Mesendoderm (in vitro differentiated cells): ENCODE measurements at regions not wholly inside any gene's neighbourhood (a gene's known extent, or its start where the extent isn't known, plus 50 kb on each side); places are given as distances from the start of the nearest gene placed in this dataset.

Source experiments
- DNase-seq: peaks from one replicate; pipeline ENCODE4 v3.0.0; 2013
- H2AK5ac ChIP-seq: 2 replicates; pipeline ENCODE4 v1.6.1; 2013; ENCODE audit warnings: low read length, inconsistent platforms
- H2BK120ac ChIP-seq: 2 replicates; pipeline ENCODE4 v1.6.1; 2013; ENCODE audit warnings: low read depth, mild to moderate bottlenecking, low read length, moderate library complexity, mixed read lengths
- H2BK15ac ChIP-seq: replicated peaks from 2 replicates; pipeline ENCODE4 v1.6.1; 2013; ENCODE audit warnings: low read depth, mild to moderate bottlenecking, moderate library complexity
- H2BK5ac ChIP-seq: 2 replicates; pipeline ENCODE4 v1.6.1; 2013; ENCODE audit warnings: low read length, inconsistent platforms
- H3K18ac ChIP-seq: 2 replicates; pipeline ENCODE4 v1.6.1; 2013; ENCODE audit warnings: mild to moderate bottlenecking, low read length, mixed read lengths
- H3K23ac ChIP-seq: one replicate; pipeline ENCODE4 v1.6.1; 2013; ENCODE audit warnings: low read length
- H3K27ac ChIP-seq: 2 replicates; pipeline ENCODE4 v1.5.1; 2013; ENCODE audit warnings: low read depth, mild to moderate bottlenecking, inconsistent platforms, low read length, moderate library complexity
- H3K27me3 ChIP-seq: 2 replicates; pipeline ENCODE4 v1.6.1; 2013; ENCODE audit warnings: low read length, control low read depth, mild to moderate bottlenecking, inconsistent platforms; ENCODE audit not compliant: insufficient read depth, poor library complexity
- H3K36me3 ChIP-seq: 2 replicates; pipeline ENCODE4 v1.6.1; 2013; ENCODE audit warnings: low read length, inconsistent platforms; ENCODE audit not compliant: control insufficient read depth, insufficient read depth
- H3K4ac ChIP-seq: one replicate; pipeline ENCODE4 v1.6.1; 2013; ENCODE audit warnings: low read depth, mild to moderate bottlenecking, low read length, moderate library complexity
- H3K4me1 ChIP-seq: 2 replicates; pipeline ENCODE4 v1.6.1; 2013; ENCODE audit warnings: low read depth, low read length, inconsistent platforms; ENCODE audit not compliant: control insufficient read depth
- H3K4me2 ChIP-seq: 2 replicates; pipeline ENCODE4 v1.6.1; 2013; ENCODE audit warnings: low read length
- H3K4me3 ChIP-seq: 2 replicates; pipeline ENCODE4 v1.5.1; 2013; ENCODE audit warnings: mild to moderate bottlenecking, low read length
- H3K56ac ChIP-seq: one replicate; pipeline ENCODE4 v1.6.1; 2013; ENCODE audit warnings: low read length
- H3K79me1 ChIP-seq: 2 replicates; pipeline ENCODE4 v1.6.1; 2013; ENCODE audit warnings: low read length, inconsistent platforms
- H3K79me2 ChIP-seq: 2 replicates; pipeline ENCODE4 v1.6.1; 2013; ENCODE audit warnings: mild to moderate bottlenecking, low read length; ENCODE audit not compliant: control insufficient read depth, insufficient read depth
- H3K9ac ChIP-seq: 2 replicates; pipeline ENCODE4 v1.6.1; 2013; ENCODE audit warnings: low read length, inconsistent platforms
- H4K5ac ChIP-seq: one replicate; pipeline ENCODE4 v1.6.1; 2013; ENCODE audit warnings: low read length
- H4K8ac ChIP-seq: one replicate; pipeline ENCODE4 v1.6.1; 2013; ENCODE audit warnings: low read depth, mild to moderate bottlenecking, control low read depth, low read length, moderate library complexity
- WGBS: extraction: QIAGEN DNeasy Blood & Tissue Kit; methylation state at CpG from one replicate; pipeline ENCODE4 v1.1.7; 2013; ENCODE audit warnings: low lambda C conversion rate, missing lambda C conversion rate; ENCODE audit not compliant: insufficient coverage; ENCODE audit errors: extremely low coverage; 5-methylcytosine and 5-hydroxymethylcytosine counted together

- no peak overlapping the region for H3K56ac ChIP-seq
- H3K9ac ChIP-seq: no peak overlapping the region
- H2BK5ac ChIP-seq: no peak overlapping the region
- no peak overlapping the region for H3K4me3 ChIP-seq
- H3K23ac ChIP-seq: no peak overlapping the region
- H3K79me1 ChIP-seq: no peaks in the 10 kb centered on the region
- no peaks in the 10 kb centered on the region for H3K36me3 ChIP-seq
- no peak overlapping the region for H4K5ac ChIP-seq
- no peak overlapping the region for H3K4ac ChIP-seq
- H3K27ac ChIP-seq: no peak overlapping the region
- no peak overlapping the region for H2AK5ac ChIP-seq
- no peak overlapping the region for H2BK15ac ChIP-seq
- no peak overlapping the region for H2BK120ac ChIP-seq
- no peak overlapping the region for H4K8ac ChIP-seq
- no peak overlapping the region for H3K4me2 ChIP-seq
- no peak for DNase-seq
- H3K27me3 ChIP-seq: no peaks in the 10 kb centered on the region
- H3K4me1 ChIP-seq: no peaks in the 10 kb centered on the region
- WGBS: no CpG with 5 or more reads among the region's 1 CpG
- no peak overlapping the region for H3K18ac ChIP-seq
- no peaks in the 10 kb centered on the region for H3K79me2 ChIP-seq
These were observed 105.8 kb upstream of the NOX3 start for GRCh38 chr6:155561257-155561965.

DNA sequence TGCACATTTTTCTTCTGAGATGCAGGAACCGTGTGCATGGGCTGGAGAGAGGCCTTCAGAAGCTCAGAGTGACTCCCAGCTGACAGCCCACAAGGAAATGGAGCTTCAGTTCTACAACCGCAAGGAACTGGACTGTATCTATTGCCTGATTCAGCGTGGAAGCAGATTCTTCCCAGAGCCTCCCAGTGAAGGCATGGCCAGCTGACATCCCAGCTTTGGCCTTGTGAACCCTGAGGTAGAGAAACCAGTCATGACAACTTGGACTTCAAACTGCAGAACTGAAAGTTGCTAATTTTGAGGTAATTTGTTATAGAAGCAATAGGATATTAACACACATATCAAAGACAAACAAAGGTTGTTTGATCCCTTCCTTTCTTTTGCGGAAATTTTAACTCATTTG, 94.3 kb upstream of the NOX3 start:
- no peak overlapping the region for H4K8ac ChIP-seq
- H3K56ac ChIP-seq: no peak overlapping the region
- no peak overlapping the region for H2BK5ac ChIP-seq
- no peak overlapping the region for H3K4me3 ChIP-seq
- no peaks in the 10 kb centered on the region for H3K4me1 ChIP-seq
- H3K27me3 ChIP-seq: no peaks in the 10 kb centered on the region
- H3K27ac ChIP-seq: no peak overlapping the region
- H2BK120ac ChIP-seq: no peak overlapping the region
- no peaks in the 10 kb centered on the region for H3K79me2 ChIP-seq
- H3K4ac ChIP-seq: no peak overlapping the region
- DNase-seq: no peak
- no peak overlapping the region for H3K9ac ChIP-seq
- no peak overlapping the region for H3K23ac ChIP-seq
- no peaks in the 10 kb centered on the region for H3K79me1 ChIP-seq
- H3K18ac ChIP-seq: no peak overlapping the region
- H2BK15ac ChIP-seq: no peak overlapping the region
- no peak overlapping the region for H2AK5ac ChIP-seq
- H3K4me2 ChIP-seq: no peak overlapping the region
- no peak overlapping the region for H4K5ac ChIP-seq
- WGBS: no CpG with 5 or more reads among the region's 4 CpGs
- no peaks in the 10 kb centered on the region for H3K36me3 ChIP-seq

GRCh38 chr6:155549028-155549798, 93.6 kb upstream of the NOX3 start:
- no CpG with 5 or more reads among the region's 9 CpGs for WGBS
- H3K4me2 ChIP-seq: no peak overlapping the region
- no peak overlapping the region for H2AK5ac ChIP-seq
- H3K27me3 ChIP-seq: no peaks in the 10 kb centered on the region
- no peaks in the 10 kb centered on the region for H3K79me1 ChIP-seq
- H3K36me3 ChIP-seq: no peaks in the 10 kb centered on the region
- H3K56ac ChIP-seq: no peak overlapping the region
- H3K27ac ChIP-seq: no peak overlapping the region
- no peak overlapping the region for H2BK120ac ChIP-seq
- H3K9ac ChIP-seq: no peak overlapping the region
- H3K4ac ChIP-seq: no peak overlapping the region
- H2BK15ac ChIP-seq: no peak overlapping the region
- DNase-seq: no peak
- no peak overlapping the region for H2BK5ac ChIP-seq
- H3K23ac ChIP-seq: no peak overlapping the region
- H3K18ac ChIP-seq: no peak overlapping the region
- H3K79me2 ChIP-seq: no peaks in the 10 kb centered on the region
- H4K8ac ChIP-seq: no peak overlapping the region
- H3K4me3 ChIP-seq: no peak overlapping the region
- H3K4me1 ChIP-seq: no peaks in the 10 kb centered on the region
- H4K5ac ChIP-seq: no peak overlapping the region

DNA sequence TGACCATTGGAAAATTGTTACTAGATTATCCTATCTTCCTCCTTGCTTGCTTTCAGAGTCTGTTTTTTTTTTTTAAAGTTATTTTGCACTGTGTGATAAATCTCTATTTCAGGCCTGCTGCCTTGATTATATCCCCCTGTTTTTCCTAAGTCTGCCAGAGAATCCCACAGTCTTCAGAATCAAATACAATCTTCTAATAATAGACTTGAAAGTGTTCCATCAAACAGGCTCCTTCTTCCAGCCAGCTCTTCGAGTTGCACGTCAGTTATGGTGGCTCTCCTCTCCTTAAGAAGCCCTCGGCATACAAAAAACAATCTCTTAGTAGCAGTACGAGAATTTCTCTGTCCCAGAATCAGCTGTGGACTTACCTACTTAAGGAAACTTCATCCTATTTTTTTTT, 92.9 kb upstream of the NOX3 start:
- Histone ChIP-seq H2BK5ac (no peak overlapping the region), H3K23ac (no peak overlapping the region), H3K79me1 (no peaks in the 10 kb centered on the region), H3K79me2 (no peaks in the 10 kb centered on the region), H3K4me3 (no peak overlapping the region), H3K18ac (no peak overlapping the region), H3K4me2 (no peak overlapping the region), H3K9ac (no peak overlapping the region), H3K27ac (no peak overlapping the region), H2BK15ac (no peak overlapping the region), H2AK5ac (no peak overlapping the region), H3K36me3 (no peaks in the 10 kb centered on the region), H3K4me1 (no peaks in the 10 kb centered on the region), H3K27me3 (no peaks in the 10 kb centered on the region), H3K4ac (no peak overlapping the region), H2BK120ac (no peak overlapping the region), H4K5ac (no peak overlapping the region), H4K8ac (no peak overlapping the region), H3K56ac (no peak overlapping the region)
- WGBS: no CpG with 5 or more reads among the region's 4 CpGs
- DNase-seq: no peak

- Histone ChIP-seq H4K8ac (no peak overlapping the region), H2BK120ac (no peak overlapping the region), H3K36me3 (no peaks in the 10 kb centered on the region), H3K23ac (no peak overlapping the region), H4K5ac (no peak overlapping the region), H3K4me3 (no peak overlapping the region), H3K27ac (no peak overlapping the region), H3K56ac (no peak overlapping the region), H2AK5ac (no peak overlapping the region), H3K79me1 (no peaks in the 10 kb centered on the region), H2BK15ac (no peak overlapping the region), H3K79me2 (no peaks in the 10 kb centered on the region), H3K4me1 (peaks cover 2% of the 10 kb centered on the region), H3K9ac (no peak overlapping the region), H3K4ac (no peak overlapping the region), H3K27me3 (no peaks in the 10 kb centered on the region), H2BK5ac (no peak overlapping the region), H3K18ac (no peak overlapping the region), H3K4me2 (no peak overlapping the region)
- no CpG with 5 or more reads among the region's 2 CpGs for WGBS
- DNase-seq: no peak
These were observed 89.0 kb upstream of the NOX3 start for GRCh38 chr6:155544677-155545076.
